HepG2 (cell line): ENCODE measurements at regions not wholly inside any gene's neighbourhood (a gene's known extent, or its start where the extent isn't known, plus 50 kb on each side); places are given as distances from the start of the nearest gene placed in this dataset.

Experiments
- small RNA-seq, 3 experiments: library from RNA; depleted of rRNA; stranded (forward); fragments of <200 nt; gene quantifications; one replicate each; pipeline ENCODE3, GENCODE V24; 2012; ENCODE audit warnings: low read depth in 2 of 3, low replicate concordance in 1 of 3; ENCODE audit not compliant: insufficient read length in 3 of 3, insufficient read depth in 2 of 3

Small RNA genes in the stretch of these regions (small RNA-seq; reads per million reads assigned to genes)
- gene AC090502.2 (0 reads per million in 3 experiments), gene RF00096 (0.98 to 5.5 (median 1.9) reads per million in 3 experiments), gene RNU6-1012P (0 reads per million in 3 experiments)
